Activated CD8-positive, alpha-beta memory T cell treated with anti-CD3 and anti-CD28 coated beads, Interleukin-2, amount 10 ng/mL, durations not matched to agents 7 days and 5 days (primary cell): ENCODE measurements at regions not wholly inside any gene's neighbourhood (a gene's known extent, or its start where the extent isn't known, plus 50 kb on each side); places are given as distances from the start of the nearest gene placed in this dataset.
A peak's percentile ranks its signal among the peaks of the same experiment; 100 is the strongest.

Source experiments
- ATAC-seq: fragments of 150-1000 bp; cut with Tn5 transposase; one replicate; pipeline ENCODE4 v1.10.0; 2021; ENCODE audit warnings: moderate library complexity
- CTCF ChIA-PET: fragments of 350-600 bp; sonication (Branson Sonifier 250); formaldehyde crosslinking; loops from one replicate; lab custom pipeline; 2021; ENCODE audit warnings: antibody characterized with exemption; lab: Charles Lee
- DNase-seq: peaks from one replicate; pipeline ENCODE4 v3.0.0-alpha.2; 2020
- H3K27ac Mint-ChIP-seq: one replicate; pipeline ENCODE4 v1.8.0; 2021; ENCODE audit warnings: mild to moderate bottlenecking, mixed read lengths
- H3K27me3 Mint-ChIP-seq: one replicate; pipeline ENCODE4 v1.8.0; 2021; ENCODE audit warnings: mixed read lengths
- H3K36me3 Mint-ChIP-seq: one replicate; pipeline ENCODE4 v1.8.0; 2021; ENCODE audit warnings: mild to moderate bottlenecking, mixed read lengths
- H3K4me1 Mint-ChIP-seq: one replicate; pipeline ENCODE4 v1.8.0; 2021; ENCODE audit warnings: mixed read lengths
- H3K4me3 Mint-ChIP-seq: one replicate; pipeline ENCODE4 v1.8.0; 2021; ENCODE audit warnings: mild to moderate bottlenecking, moderate library complexity, mixed read lengths
- H3K9me3 Mint-ChIP-seq: one replicate; pipeline ENCODE4 v1.8.0; 2022; ENCODE audit warnings: low read depth, mixed read lengths

DNA sequence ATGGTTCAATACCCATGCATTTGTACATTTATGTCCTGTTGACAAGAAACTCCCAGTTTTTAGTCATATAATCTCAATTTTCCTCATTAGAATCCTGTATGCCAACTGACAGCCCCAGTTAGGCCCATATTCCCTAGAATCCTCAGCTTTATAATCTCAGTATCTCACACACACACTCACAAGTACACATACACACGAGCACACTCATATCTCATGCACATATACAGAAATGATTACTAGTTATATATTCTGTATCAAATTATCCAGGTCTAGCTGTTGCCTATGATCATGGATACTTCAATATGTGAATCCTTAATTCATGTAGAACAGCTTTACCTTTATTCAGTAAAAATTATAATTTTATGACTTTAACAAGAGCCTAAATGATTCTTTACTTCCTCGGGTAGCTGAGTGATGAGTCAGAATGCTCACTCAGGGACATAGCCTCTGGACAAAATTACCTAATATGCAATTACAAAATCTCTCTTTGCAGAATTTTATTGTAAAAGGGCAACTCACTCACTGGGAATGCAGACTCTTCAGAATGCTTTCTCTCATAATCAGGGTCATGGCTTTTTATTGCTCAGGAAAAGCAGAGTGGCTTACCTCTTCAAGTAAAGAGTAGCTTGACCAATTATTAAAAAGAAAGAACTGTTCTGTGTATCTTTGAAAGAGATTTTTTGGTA is 193.6 kb upstream of the PIK3C3 start:
- ATAC-seq (no peak), DNase-seq (no peak)
- Mint-ChIP-seq H3K9me3 (no peaks in the 10 kb centered on the region), H3K36me3 (no peaks in the 10 kb centered on the region), H3K4me1 (no peaks in the 10 kb centered on the region), H3K27me3 (no peaks in the 10 kb centered on the region), H3K27ac (no peak overlapping the region), H3K4me3 (no peak overlapping the region)
- CTCF ChIA-PET: no interaction called here

DNA sequence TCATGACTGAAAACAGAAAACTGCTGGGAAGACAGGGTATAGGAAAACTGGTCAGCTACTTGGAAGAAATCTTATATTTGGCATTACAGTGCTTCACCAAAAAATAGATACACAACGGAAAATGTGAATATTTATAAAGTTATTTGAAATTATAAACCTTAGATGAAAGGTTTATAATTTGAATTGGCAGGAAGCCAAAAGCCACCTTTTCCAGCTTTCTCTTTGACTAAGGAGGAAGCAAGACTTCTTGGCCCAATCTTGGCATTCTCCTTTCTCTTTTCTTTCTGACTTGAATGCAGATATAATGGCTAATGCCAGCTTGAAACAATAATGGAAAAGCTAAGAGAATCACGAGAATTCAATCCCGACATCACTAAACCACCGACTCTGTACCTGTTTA is 196.5 kb upstream of the PIK3C3 start:
- Mint-ChIP-seq H3K4me1 (no peaks in the 10 kb centered on the region), H3K27ac (no peak overlapping the region), H3K27me3 (no peaks in the 10 kb centered on the region), H3K4me3 (no peak overlapping the region), H3K9me3 (no peaks in the 10 kb centered on the region), H3K36me3 (no peaks in the 10 kb centered on the region)
- CTCF ChIA-PET: no interaction called here
- no peak for DNase-seq
- no peak for ATAC-seq

DNA sequence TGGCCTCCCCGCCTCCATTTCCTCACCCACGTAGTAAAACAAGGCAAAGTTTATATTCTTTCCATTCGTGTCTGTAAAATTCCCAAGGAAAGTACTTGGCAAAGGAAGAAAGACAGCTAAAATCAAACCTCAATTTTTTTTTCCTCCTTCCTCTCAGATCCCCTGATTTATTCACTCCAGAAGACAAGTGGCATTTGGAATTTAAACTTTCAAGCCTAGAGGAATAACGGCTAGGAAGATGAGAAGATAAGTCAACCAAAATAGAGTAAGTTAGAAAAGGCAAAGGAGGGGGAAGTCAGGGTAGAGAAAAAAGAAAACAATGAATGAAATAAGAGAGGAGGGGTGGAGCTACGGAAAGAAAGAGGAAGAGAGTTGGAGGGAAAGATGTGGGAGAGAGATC is 198.9 kb upstream of the PIK3C3 start:
- CTCF ChIA-PET: no interaction called here
- Mint-ChIP-seq H3K4me3 (no peak overlapping the region), H3K9me3 (no peaks in the 10 kb centered on the region), H3K36me3 (no peaks in the 10 kb centered on the region), H3K27me3 (no peaks in the 10 kb centered on the region), H3K4me1 (no peaks in the 10 kb centered on the region), H3K27ac (no peak overlapping the region)
- ATAC-seq (no peak), DNase-seq (no peak)

DNA sequence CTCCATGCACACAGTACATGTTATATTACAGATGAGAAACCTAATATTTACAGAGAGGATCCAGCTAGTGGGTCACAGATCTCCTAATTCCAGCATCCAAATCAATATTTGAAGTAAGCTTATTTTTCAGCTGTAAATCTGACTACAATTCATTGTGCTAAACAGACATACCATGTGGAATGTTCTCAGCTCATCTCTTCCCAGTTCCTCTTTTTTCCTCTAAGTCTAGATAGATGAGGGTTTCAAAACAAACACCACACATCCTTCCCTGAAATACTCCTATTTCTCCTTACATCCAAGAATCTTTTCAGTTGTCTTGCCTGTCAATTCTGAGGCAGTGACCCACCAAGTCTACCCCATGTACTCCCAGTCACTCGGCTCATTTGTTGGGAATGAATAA is 200.7 kb upstream of the PIK3C3 start:
- no peak overlapping the region for H3K27ac Mint-ChIP-seq
- H3K27me3 Mint-ChIP-seq: no peaks in the 10 kb centered on the region
- DNase-seq: no peak
- CTCF ChIA-PET: no interaction called here
- no peak overlapping the region for H3K4me3 Mint-ChIP-seq
- no peaks in the 10 kb centered on the region for H3K36me3 Mint-ChIP-seq
- ATAC-seq: no peak
- no peaks in the 10 kb centered on the region for H3K4me1 Mint-ChIP-seq
- H3K9me3 Mint-ChIP-seq: no peaks in the 10 kb centered on the region

DNA sequence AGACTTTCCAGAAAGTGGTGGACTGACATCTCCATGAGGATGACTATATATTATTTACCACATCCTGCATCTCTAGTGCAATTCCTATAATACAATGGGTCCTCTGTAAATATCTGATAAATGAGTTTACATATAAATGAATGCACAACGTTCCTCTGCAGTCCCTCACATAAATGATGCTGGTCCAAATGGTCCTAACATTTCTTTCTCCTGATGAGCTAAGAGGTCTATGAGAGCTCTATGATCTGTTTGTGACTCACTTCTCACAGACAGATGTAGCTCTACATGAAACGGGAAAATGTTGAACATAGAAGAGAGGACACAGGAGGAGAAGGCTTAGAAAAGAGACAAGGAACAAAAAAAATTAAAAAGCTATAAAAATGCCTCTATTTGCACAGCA is 201.2 kb upstream of the PIK3C3 start:
- H3K4me3 Mint-ChIP-seq: no peak overlapping the region
- no peak overlapping the region for H3K27ac Mint-ChIP-seq
- no peaks in the 10 kb centered on the region for H3K9me3 Mint-ChIP-seq
- CTCF ChIA-PET: interaction anchor here (0.7 kb wide), 1 partner anchor 48 kb away, joined by 3 read pairs; no protein-coding TSS in a partner anchor
- no peaks in the 10 kb centered on the region for H3K36me3 Mint-ChIP-seq
- no peaks in the 10 kb centered on the region for H3K4me1 Mint-ChIP-seq
- ATAC-seq (no peak), DNase-seq (no peak)
- H3K27me3 Mint-ChIP-seq: no peaks in the 10 kb centered on the region

DNA sequence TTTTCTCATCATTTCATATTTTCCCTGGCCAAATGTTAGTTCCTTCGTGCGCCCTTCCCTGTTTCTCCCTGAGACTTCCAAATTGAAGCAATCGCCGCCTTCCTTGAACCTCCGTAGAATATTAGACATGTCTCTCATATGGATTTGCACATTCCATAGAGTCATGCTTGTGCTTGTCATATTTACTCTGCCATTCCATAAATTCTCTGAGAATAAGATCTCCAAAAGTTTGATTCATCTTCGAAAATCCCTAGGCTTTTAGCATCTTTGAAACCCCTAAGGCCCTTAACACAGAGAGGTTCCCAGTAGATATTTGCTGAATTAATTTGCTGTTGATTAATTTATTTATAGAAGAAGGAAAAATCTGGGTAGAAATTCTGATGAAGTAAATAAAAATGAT is 202.2 kb upstream of the PIK3C3 start:
- no peak for ATAC-seq

DNA sequence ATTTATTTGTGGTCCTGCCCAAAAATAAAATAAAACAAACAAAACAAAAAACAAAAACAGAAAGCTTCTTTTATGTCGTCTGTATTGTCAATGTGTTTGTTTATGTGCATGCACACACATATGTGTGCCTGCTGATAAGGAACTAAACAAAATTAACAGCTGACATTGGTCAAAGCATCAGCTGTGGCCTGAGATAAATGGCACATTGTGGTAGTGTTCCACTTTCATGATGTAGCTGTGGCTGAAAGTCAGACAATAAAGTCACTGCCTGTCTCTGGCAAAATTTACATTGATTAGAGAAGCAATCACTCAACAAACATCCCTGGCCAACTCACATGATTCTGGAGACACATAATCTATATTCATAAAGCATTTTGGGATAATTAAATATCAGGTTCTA is 203.4 kb upstream of the PIK3C3 start:
- Mint-ChIP-seq H3K27ac (no peak overlapping the region), H3K4me3 (no peak overlapping the region), H3K4me1 (no peaks in the 10 kb centered on the region), H3K36me3 (no peaks in the 10 kb centered on the region), H3K27me3 (no peaks in the 10 kb centered on the region), H3K9me3 (no peaks in the 10 kb centered on the region)
- CTCF ChIA-PET: no interaction called here
- no peak for ATAC-seq
- no peak for DNase-seq

More for the DNA sequence above, 202.2 kb upstream of the PIK3C3 start:
- no peak overlapping the region for H3K4me3 Mint-ChIP-seq
- H3K27me3 Mint-ChIP-seq: no peaks in the 10 kb centered on the region
- no peaks in the 10 kb centered on the region for H3K36me3 Mint-ChIP-seq
- no peak for DNase-seq
- H3K9me3 Mint-ChIP-seq: no peaks in the 10 kb centered on the region
- CTCF ChIA-PET: no interaction called here
- no peaks in the 10 kb centered on the region for H3K4me1 Mint-ChIP-seq
- no peak overlapping the region for H3K27ac Mint-ChIP-seq

DNA sequence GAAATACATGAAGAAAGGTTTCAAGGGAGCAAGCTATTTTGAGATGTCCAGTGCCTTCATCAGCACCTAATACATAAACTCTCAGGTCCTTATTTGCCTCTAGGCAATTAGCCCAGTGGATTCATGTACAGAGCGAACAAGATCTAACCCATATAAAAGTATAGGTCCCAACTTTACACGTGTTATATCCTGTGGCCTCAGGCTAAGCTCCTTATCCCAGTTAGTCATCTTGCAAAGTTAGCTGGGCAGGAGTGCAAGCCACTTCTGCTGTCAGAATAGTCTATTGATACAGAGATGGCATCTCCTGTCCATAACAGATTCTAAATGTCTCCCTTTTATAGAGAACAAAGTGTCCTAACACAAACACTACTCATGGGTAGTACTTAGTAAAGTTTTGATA is 203.9 kb upstream of the PIK3C3 start:
- Mint-ChIP-seq H3K27ac (no peak overlapping the region), H3K9me3 (no peaks in the 10 kb centered on the region), H3K4me1 (no peaks in the 10 kb centered on the region), H3K27me3 (no peaks in the 10 kb centered on the region), H3K36me3 (no peaks in the 10 kb centered on the region), H3K4me3 (no peak overlapping the region)
- DNase-seq (no peak), ATAC-seq (no peak)
- CTCF ChIA-PET: no interaction called here

DNA sequence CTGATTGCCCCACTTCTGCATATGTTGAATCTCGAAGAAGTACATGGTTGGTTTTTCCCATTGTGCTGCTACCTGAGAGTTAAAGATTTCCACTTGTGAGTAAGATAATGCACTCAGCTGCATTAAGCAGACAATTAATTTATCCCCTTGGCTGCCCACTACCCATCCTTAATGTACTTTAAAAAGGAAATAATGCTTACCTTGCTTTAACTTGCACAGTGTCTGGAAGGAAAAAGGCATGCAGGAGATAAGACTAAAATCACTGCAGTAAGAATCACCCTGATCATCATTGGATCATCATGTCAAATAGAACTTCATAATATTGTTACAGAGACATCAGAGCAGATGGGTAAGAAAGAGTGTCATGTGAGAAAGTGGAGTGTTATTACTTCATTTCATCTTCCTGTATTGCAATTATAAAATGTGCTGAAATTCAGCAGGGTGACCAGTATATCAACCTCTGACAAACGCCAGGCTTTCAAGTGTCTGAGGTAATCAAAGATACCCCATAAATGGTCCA is 207.3 kb upstream of the PIK3C3 start:
- CTCF ChIA-PET: no interaction called here
- ATAC-seq (no peak), DNase-seq (no peak)
- no peaks in the 10 kb centered on the region for H3K36me3 Mint-ChIP-seq
- H3K4me3 Mint-ChIP-seq: no peak overlapping the region
- no peaks in the 10 kb centered on the region for H3K4me1 Mint-ChIP-seq
- no peak overlapping the region for H3K27ac Mint-ChIP-seq
- no peaks in the 10 kb centered on the region for H3K9me3 Mint-ChIP-seq
- no peaks in the 10 kb centered on the region for H3K27me3 Mint-ChIP-seq

DNA sequence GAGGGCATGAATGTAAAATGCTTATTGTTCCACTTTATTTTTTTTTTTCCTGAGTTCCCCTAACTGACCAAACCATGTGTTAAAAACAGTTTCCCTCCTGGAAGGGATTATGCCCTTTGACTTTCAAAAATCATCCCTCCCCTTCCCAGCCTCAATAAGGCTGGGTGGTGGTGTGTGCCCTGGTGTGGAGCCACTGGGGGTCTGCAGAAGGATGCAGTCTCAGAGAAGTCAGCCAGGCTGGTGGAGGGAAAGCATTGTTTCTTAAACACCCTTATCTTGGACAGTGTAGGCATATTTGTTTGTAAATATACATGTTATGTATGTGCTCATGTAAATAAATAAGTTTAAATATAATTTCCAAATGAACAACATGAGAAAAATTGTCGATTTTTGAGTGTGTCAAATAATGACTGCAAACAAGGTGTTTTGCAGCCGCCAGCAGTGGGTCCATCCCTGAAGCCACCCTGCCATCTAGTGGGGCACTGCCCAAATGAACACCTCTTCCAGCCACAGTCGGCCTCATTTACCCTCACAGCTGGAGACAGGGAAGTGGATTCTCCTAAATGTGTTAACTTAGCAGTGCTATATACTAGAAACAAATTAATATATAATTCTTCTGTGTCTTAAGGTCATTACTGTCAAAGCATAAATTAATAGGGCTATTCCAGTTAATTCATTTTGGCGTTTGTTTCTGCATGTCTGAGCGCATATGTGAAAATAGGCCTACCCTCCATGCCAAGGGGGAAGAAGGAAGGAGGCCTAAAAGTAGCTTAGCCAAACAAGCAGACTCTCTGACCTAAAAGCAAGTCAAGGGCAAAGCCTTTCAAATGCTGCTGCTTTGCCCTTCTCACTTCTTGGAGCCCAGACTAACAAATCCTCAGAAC is 209.6 kb upstream of the PIK3C3 start:
- no peak for ATAC-seq

DNA sequence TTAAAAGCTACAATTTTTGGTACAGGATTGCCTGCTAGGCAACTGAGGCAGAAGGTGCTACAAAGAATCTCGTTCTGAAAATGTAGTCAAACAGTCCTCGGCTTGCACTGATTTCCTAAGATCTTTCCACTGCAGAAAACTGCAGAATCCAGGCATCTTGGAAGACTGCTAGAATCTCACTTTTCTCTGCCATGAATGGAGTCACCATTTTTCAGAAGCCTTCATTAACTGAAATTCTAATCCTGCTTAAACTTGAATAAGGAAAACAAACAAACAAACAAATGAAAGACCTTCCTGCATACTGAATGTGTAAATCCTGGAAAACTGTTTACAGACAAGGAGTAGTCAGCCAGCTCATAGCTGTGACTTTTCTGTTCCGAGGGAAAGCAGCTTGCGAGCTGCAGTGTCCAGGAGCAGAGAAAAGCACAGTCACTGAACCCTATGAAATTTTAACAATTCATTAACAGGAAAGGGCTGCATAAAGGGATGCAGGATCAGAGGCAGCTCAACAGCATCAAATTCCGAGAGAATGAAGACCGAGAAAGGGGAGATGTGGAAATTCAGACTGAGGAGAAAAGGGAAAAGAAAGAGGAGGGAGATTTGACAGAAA is 210.5 kb upstream of the PIK3C3 start:
- ATAC-seq: no peak
- no peak overlapping the region for H3K27ac Mint-ChIP-seq
- no peak for DNase-seq
- no peaks in the 10 kb centered on the region for H3K27me3 Mint-ChIP-seq
- no peaks in the 10 kb centered on the region for H3K36me3 Mint-ChIP-seq
- no peaks in the 10 kb centered on the region for H3K4me1 Mint-ChIP-seq
- H3K9me3 Mint-ChIP-seq: no peaks in the 10 kb centered on the region
- H3K4me3 Mint-ChIP-seq: no peak overlapping the region
- CTCF ChIA-PET: no interaction called here

More for the DNA sequence above, 209.6 kb upstream of the PIK3C3 start:
- Mint-ChIP-seq H3K27ac (no peak overlapping the region), H3K9me3 (no peaks in the 10 kb centered on the region), H3K36me3 (no peaks in the 10 kb centered on the region), H3K4me1 (no peaks in the 10 kb centered on the region), H3K4me3 (no peak overlapping the region), H3K27me3 (no peaks in the 10 kb centered on the region)
- CTCF ChIA-PET: no interaction called here
- peak; percentile 43 for DNase-seq

DNA sequence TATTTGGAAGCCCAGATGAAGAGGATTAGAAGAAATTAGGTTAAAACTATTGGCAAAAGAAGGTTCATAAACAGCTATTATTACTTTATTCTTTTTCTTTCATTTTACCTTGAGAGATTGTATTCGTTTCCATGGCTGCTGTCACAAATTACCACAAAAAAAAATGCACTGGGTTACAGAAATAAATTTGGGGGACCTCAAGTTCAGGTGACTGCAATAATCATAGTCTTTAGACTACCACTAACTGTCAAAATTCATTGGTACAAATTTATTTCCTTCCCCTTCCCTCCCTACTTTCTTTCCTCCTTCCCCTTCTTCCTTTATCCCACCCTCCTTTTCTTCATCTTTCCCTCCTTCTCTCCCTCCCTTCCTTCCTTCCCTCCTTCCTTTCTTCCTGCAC is 217.8 kb upstream of the PIK3C3 start:
- H3K4me3 Mint-ChIP-seq: no peak overlapping the region
- no peak for ATAC-seq
- CTCF ChIA-PET: no interaction called here

DNA sequence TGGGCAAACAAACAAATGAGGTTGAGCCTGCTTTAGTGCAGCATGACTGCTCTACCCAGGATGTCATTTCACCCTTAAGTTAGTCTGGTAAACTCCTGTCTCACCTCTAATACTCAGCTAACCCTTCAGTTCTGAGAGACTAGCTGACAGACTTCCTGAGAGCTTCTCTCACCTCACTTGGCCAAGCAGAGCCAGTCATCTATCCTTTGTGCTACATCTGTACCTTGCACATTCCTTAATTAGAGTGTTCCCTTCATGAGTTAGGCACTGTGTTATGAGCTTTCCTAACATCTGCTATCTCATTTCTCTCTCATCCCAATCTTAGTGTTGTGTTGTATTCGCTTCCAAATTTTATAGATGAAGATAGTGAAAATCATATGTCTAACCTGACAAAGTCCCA is 220.1 kb upstream of the PIK3C3 start:
- Mint-ChIP-seq H3K27ac (no peak overlapping the region), H3K9me3 (no peaks in the 10 kb centered on the region), H3K36me3 (no peaks in the 10 kb centered on the region), H3K4me1 (no peaks in the 10 kb centered on the region), H3K27me3 (no peaks in the 10 kb centered on the region), H3K4me3 (no peak overlapping the region)
- CTCF ChIA-PET: no interaction called here
- ATAC-seq: no peak
- DNase-seq: no peak

More for the DNA sequence above, 217.8 kb upstream of the PIK3C3 start:
- Mint-ChIP-seq H3K27ac (no peak overlapping the region), H3K4me1 (no peaks in the 10 kb centered on the region), H3K27me3 (no peaks in the 10 kb centered on the region), H3K36me3 (no peaks in the 10 kb centered on the region), H3K9me3 (no peaks in the 10 kb centered on the region)
- DNase-seq: no peak

DNA sequence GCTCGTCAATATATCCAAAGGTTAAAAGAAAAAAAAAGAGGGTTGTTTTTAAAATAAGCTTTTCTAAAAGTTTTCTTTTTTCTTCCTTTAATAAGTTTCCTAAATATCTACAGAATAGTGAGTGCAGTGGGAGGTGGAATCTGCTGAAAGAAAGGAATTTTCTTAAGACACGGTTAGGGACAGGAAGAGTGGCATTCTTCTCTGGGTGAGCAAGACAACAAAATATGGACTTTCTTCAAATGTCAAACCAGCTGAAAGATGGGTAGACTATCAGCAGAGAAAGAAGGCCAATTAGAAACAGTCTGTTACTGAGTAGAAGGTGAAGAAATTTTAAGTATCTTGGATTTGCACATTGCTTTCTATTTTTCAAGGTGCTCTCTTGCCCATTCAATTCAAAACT is 222.7 kb upstream of the PIK3C3 start:
- DNase-seq (no peak), ATAC-seq (no peak)
- H3K27ac Mint-ChIP-seq: no peak overlapping the region
- H3K36me3 Mint-ChIP-seq: no peaks in the 10 kb centered on the region
- CTCF ChIA-PET: no interaction called here
- no peak overlapping the region for H3K4me3 Mint-ChIP-seq
- H3K27me3 Mint-ChIP-seq: no peaks in the 10 kb centered on the region
- H3K9me3 Mint-ChIP-seq: no peaks in the 10 kb centered on the region
- H3K4me1 Mint-ChIP-seq: no peaks in the 10 kb centered on the region
